Naive thymus-derived CD4-positive, alpha-beta T cell (primary cell): ENCODE measurements at regions not wholly inside any gene's neighbourhood (a gene's known extent, or its start where the extent isn't known, plus 50 kb on each side); places are given as distances from the start of the nearest gene placed in this dataset.
"Not testable (repeated sequence)": the region's sequence is repeated elsewhere in the genome, so short reads cannot be mapped to it uniquely, and the experiment has no call there.

Source experiments
- ATAC-seq: fragments of 150-1000 bp; cut with Tn5 transposase; 2 replicates; pipeline ENCODE4 v1.10.0; 2021; ENCODE audit warnings: mild to moderate bottlenecking, moderate library complexity
- CTCF ChIA-PET: fragments of 350-600 bp; sonication (Branson Sonifier 250); formaldehyde crosslinking; loops from one replicate; lab custom pipeline; 2021; ENCODE audit warnings: antibody characterized with exemption; lab: Charles Lee
- POLR2A ChIA-PET: fragments of 350-600 bp; sonication (Branson Sonifier 250); formaldehyde crosslinking; loops from one replicate; lab custom pipeline; 2021; ENCODE audit warnings: antibody characterized with exemption, inconsistent platforms; lab: Charles Lee
- DNase-seq, 9 donors: peaks; one replicate each; pipeline versions ENCODE4 v3.0.0 to v3.0.0-alpha.2; 2020 to 2022; ENCODE audit warnings: mixed read lengths in 1 of 9
- H3K27ac ChIP-seq: one replicate; pipeline ENCODE4 v1.7.0; 2013; ENCODE audit warnings: mild to moderate bottlenecking, low read depth, low read length, moderate library complexity
- H3K27me3 ChIP-seq, 2 donors: one replicate each; pipeline ENCODE4 v1.7.0; 2013; ENCODE audit warnings: low read length in 2 of 2, mild to moderate bottlenecking in 2 of 2, moderate library complexity in 2 of 2; ENCODE audit not compliant: control insufficient read depth in 2 of 2, insufficient read depth in 2 of 2
- H3K36me3 ChIP-seq, 3 experiments: 1 replicate in 2 of 3; 2 replicates in 1 of 3; pipeline ENCODE4 v1.7.0; 2013; ENCODE audit warnings: low read length in 3 of 3, mild to moderate bottlenecking in 3 of 3, moderate library complexity in 1 of 3; ENCODE audit not compliant: insufficient read depth in 3 of 3, control insufficient read depth in 2 of 3
- H3K4me1 ChIP-seq, 2 donors: one replicate each; pipeline ENCODE4 v1.7.0; 2013; ENCODE audit warnings: low read length in 2 of 2, mild to moderate bottlenecking in 2 of 2, moderate library complexity in 1 of 2; ENCODE audit not compliant: control insufficient read depth in 2 of 2, insufficient read depth in 2 of 2
- H3K4me3 ChIP-seq: 2 replicates; pipeline ENCODE4 v1.7.0; 2013; ENCODE audit warnings: mild to moderate bottlenecking, low read length
- H3K9me3 ChIP-seq, 3 experiments: 1 replicate in 2 of 3; 2 replicates in 1 of 3; pipeline ENCODE4 v1.7.0; 2013; ENCODE audit warnings: low read length in 3 of 3; ENCODE audit not compliant: control insufficient read depth in 2 of 3
- H3K27ac Mint-ChIP-seq, 9 donors: one replicate each; pipeline ENCODE4 v1.8.0; 2020 to 2022; ENCODE audit warnings: mixed read lengths in 9 of 9, mild to moderate bottlenecking in 8 of 9, moderate library complexity in 5 of 9, inconsistent platforms in 2 of 9
- H3K27me3 Mint-ChIP-seq, 5 donors: one replicate each; pipeline ENCODE4 v1.8.0; 2021 to 2022; ENCODE audit warnings: mixed read lengths in 5 of 5, mild to moderate bottlenecking in 1 of 5
- H3K36me3 Mint-ChIP-seq, 5 donors: one replicate each; pipeline ENCODE4 v1.8.0; 2020 to 2022; ENCODE audit warnings: mixed read lengths in 5 of 5, mild to moderate bottlenecking in 3 of 5, inconsistent platforms in 1 of 5
- H3K4me1 Mint-ChIP-seq, 7 donors: one replicate each; pipeline ENCODE4 v1.8.0; 2020 to 2022; ENCODE audit warnings: mixed read lengths in 7 of 7, mild to moderate bottlenecking in 3 of 7, inconsistent platforms in 1 of 7
- H3K4me3 Mint-ChIP-seq, 10 donors: one replicate each; pipeline ENCODE4 v1.8.0; 2020 to 2022; ENCODE audit warnings: mild to moderate bottlenecking in 10 of 10, mixed read lengths in 10 of 10, moderate library complexity in 6 of 10, inconsistent platforms in 2 of 10
- H3K9me3 Mint-ChIP-seq, 11 donors: one replicate each; pipeline ENCODE4 v1.8.0; 2020 to 2022; ENCODE audit warnings: mixed read lengths in 11 of 11, mild to moderate bottlenecking in 4 of 11, inconsistent platforms in 1 of 11, moderate library complexity in 1 of 11
- intact Hi-C, 2 donors: fragments of 100-400 bp; cut with micrococcal nuclease; formaldehyde crosslinking; loops; one replicate each; pipeline ENCODE4 v1.15.1; 2023

GRCh38 chr10:61037261-61037830 is 93.4 kb upstream of the RHOBTB1 start:
- H3K27me3 ChIP-seq, H3K27ac ChIP-seq, H3K9me3 ChIP-seq, POLR2A ChIA-PET, ATAC-seq, H3K4me1 ChIP-seq, H3K4me3 Mint-ChIP-seq, H3K4me1 Mint-ChIP-seq, H3K27ac Mint-ChIP-seq, H3K9me3 Mint-ChIP-seq, H3K36me3 ChIP-seq, intact Hi-C loops, H3K36me3 Mint-ChIP-seq, H3K4me3 ChIP-seq, DNase-seq, CTCF ChIA-PET: not testable (repeated sequence)
- H3K27me3 Mint-ChIP-seq = peaks cover 0 to 13% (median 0%) of the 10 kb centered on the region in 5 donors

- H3K27me3 Mint-ChIP-seq, DNase-seq, H3K4me1 ChIP-seq, H3K27me3 ChIP-seq, H3K9me3 Mint-ChIP-seq, H3K9me3 ChIP-seq, intact Hi-C loops, H3K27ac Mint-ChIP-seq, H3K4me3 ChIP-seq, H3K4me3 Mint-ChIP-seq, POLR2A ChIA-PET, CTCF ChIA-PET, ATAC-seq, H3K36me3 Mint-ChIP-seq, H3K36me3 ChIP-seq, H3K4me1 Mint-ChIP-seq, H3K27ac ChIP-seq: not testable (repeated sequence)
Observed at GRCh38 chr10:61036148-61036547, 92.2 kb upstream of the RHOBTB1 start.

- no peak for ATAC-seq
- Histone ChIP-seq H3K4me1 (no peaks in the 10 kb centered on the region), H3K9me3 (no peaks in the 10 kb centered on the region), H3K4me3 (no peak overlapping the region), H3K27ac (no peak overlapping the region), H3K27me3 (no peaks in the 10 kb centered on the region), H3K36me3 (no peaks in the 10 kb centered on the region)
- H3K36me3 Mint-ChIP-seq = no peaks in the 10 kb centered on the region
- peaks cover 2 to 17% (median 9%) of the 10 kb centered on the region in 5 donors for H3K27me3 Mint-ChIP-seq
- peaks cover 0 to 2% (median 0%) of the 10 kb centered on the region in 11 donors for H3K9me3 Mint-ChIP-seq
- intact Hi-C loops = no loop called here
- no peak for DNase-seq
- POLR2A ChIA-PET = no interaction called here
- H3K27ac Mint-ChIP-seq = no peak overlapping the region
- H3K4me3 Mint-ChIP-seq = no peak overlapping the region
- CTCF ChIA-PET = no interaction called here
- H3K4me1 Mint-ChIP-seq = no peaks in the 10 kb centered on the region
Observed at GRCh38 chr10:61031341-61031740, 87.4 kb upstream of the RHOBTB1 start.

GRCh38 chr10:61029411-61029810 is 85.4 kb upstream of the RHOBTB1 start:
- H3K36me3 Mint-ChIP-seq = no peaks in the 10 kb centered on the region

DNA sequence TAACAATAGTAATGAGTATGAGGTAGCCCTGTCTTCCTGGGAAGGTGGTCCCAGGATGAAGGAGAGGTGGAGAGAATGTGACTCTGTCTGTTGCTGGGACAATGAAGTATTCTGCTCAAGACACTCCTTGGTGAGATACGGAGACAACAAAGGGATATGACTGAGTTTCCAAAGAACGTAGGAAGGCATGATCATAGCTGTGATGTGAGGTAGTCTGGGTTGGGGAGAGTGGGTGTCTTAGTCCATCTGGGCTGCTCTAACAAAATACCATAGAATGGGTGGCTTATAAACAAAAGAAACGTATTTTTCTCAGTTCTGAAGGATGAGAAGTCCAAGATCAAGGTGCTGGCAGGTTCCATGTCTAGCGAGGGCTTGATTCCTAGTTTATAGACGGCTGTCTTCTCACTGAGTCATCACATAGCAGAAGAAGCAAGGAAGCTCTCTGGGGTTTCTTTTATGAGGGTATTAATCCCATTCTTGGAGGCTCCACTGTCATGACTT is 84.9 kb upstream of the RHOBTB1 start:
- Mint-ChIP-seq H3K36me3 (no peaks in the 10 kb centered on the region), H3K27ac (no peak overlapping the region), H3K27me3 (peaks cover 6 to 17% (median 9%) of the 10 kb centered on the region in 5 donors), H3K9me3 (peaks cover 0 to 2% (median 0%) of the 10 kb centered on the region in 11 donors), H3K4me1 (no peaks in the 10 kb centered on the region), H3K4me3 (no peak overlapping the region)
- Histone ChIP-seq H3K36me3 (no peaks in the 10 kb centered on the region), H3K4me3 (no peak overlapping the region), H3K4me1 (no peaks in the 10 kb centered on the region), H3K9me3 (no peaks in the 10 kb centered on the region), H3K27me3 (no peaks in the 10 kb centered on the region), H3K27ac (no peak overlapping the region)
- CTCF ChIA-PET = no interaction called here
- DNase-seq (no peak), ATAC-seq (no peak)
- intact Hi-C loops = no loop called here
- POLR2A ChIA-PET = no interaction called here

More at GRCh38 chr10:61029411-61029810, 85.4 kb upstream of the RHOBTB1 start:
- intact Hi-C loops = no loop called here
- H3K27me3 ChIP-seq = no peaks in the 10 kb centered on the region
- Mint-ChIP-seq H3K9me3 (peaks cover 0 to 2% (median 0%) of the 10 kb centered on the region in 11 donors), H3K4me1 (no peaks in the 10 kb centered on the region), H3K27ac (no peak overlapping the region), H3K27me3 (peaks cover 6 to 17% (median 9%) of the 10 kb centered on the region in 5 donors), H3K4me3 (no peak overlapping the region)
- DNase-seq (no peak), ATAC-seq (no peak)
- no peaks in the 10 kb centered on the region for H3K36me3 ChIP-seq
- ChIA-PET POLR2A (no interaction called here), CTCF (no interaction called here)
- H3K4me1 ChIP-seq = no peaks in the 10 kb centered on the region
- H3K27ac ChIP-seq = no peak overlapping the region
- no peak overlapping the region for H3K4me3 ChIP-seq
- no peaks in the 10 kb centered on the region for H3K9me3 ChIP-seq

DNA sequence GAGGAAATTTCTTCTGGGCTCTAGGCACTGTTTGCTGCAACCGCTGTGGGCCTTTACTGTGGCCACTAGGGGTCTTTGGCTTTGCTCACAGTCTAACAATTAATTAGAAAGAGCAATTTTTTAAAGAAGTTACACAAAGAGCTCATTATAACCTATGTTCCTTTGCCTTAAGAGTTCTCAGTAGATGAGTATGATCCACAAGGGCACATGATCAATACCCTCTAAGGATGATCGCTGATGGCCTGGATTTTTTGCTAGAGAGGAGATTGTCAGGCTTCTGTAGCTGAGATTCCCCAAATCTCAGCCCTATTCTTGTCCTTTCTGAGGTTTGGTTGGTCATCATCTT is 80.8 kb upstream of the RHOBTB1 start:
- ChIA-PET POLR2A (no interaction called here), CTCF (no interaction called here)
- H3K4me1 Mint-ChIP-seq = no peaks in the 10 kb centered on the region
- Histone ChIP-seq H3K4me3 (no peak overlapping the region), H3K4me1 (no peaks in the 10 kb centered on the region), H3K9me3 (no peaks in the 10 kb centered on the region), H3K27ac (no peak overlapping the region), H3K36me3 (no peaks in the 10 kb centered on the region), H3K27me3 (no peaks in the 10 kb centered on the region)
- intact Hi-C loops = no loop called here
- peaks cover 9 to 25% (median 16%) of the 10 kb centered on the region in 5 donors for H3K27me3 Mint-ChIP-seq
- no peak overlapping the region for H3K27ac Mint-ChIP-seq
- H3K36me3 Mint-ChIP-seq = no peaks in the 10 kb centered on the region
- H3K4me3 Mint-ChIP-seq = no peak overlapping the region
- ATAC-seq (no peak), DNase-seq (no peak)
- no peaks in the 10 kb centered on the region for H3K9me3 Mint-ChIP-seq

- no peaks in the 10 kb centered on the region for H3K27me3 ChIP-seq
- DNase-seq (no peak), ATAC-seq (no peak)
- no peaks in the 10 kb centered on the region for H3K36me3 Mint-ChIP-seq
- H3K4me3 ChIP-seq = no peak overlapping the region
- no peak overlapping the region for H3K27ac Mint-ChIP-seq
- peaks cover 0 to 4% (median 0%) of the 10 kb centered on the region in 11 donors for H3K9me3 Mint-ChIP-seq
- H3K4me1 ChIP-seq = no peaks in the 10 kb centered on the region
- intact Hi-C loops = no loop called here
- no peaks in the 10 kb centered on the region for H3K36me3 ChIP-seq
- CTCF ChIA-PET = no interaction called here
- no peaks in the 10 kb centered on the region for H3K9me3 ChIP-seq
- H3K27ac ChIP-seq = no peak overlapping the region
- POLR2A ChIA-PET = no interaction called here
- H3K27me3 Mint-ChIP-seq = peaks cover 9 to 28% (median 20%) of the 10 kb centered on the region in 5 donors
- no peaks in the 10 kb centered on the region for H3K4me1 Mint-ChIP-seq
- no peak overlapping the region for H3K4me3 Mint-ChIP-seq
Observed at GRCh38 chr10:61024151-61024855, 80.3 kb upstream of the RHOBTB1 start.
